Epithelial cell of proximal tubule (primary cell): ENCODE measurements at regions not wholly inside any gene's neighbourhood (a gene's known extent, or its start where the extent isn't known, plus 50 kb on each side); places are given as distances from the start of the nearest gene placed in this dataset.

Experiments used
- DNase-seq: peaks from one replicate; pipeline ENCODE4 v3.0.0-alpha.2; 2011; ENCODE audit warnings: low read depth
- H3K4me3 ChIP-seq: 2 replicates; pipeline ENCODE4 v1.5.1; 2011; ENCODE audit warnings: low read depth, mild to moderate bottlenecking, low read length
- CTCF ChIP-seq: conservative IDR thresholded peaks from 2 replicates; pipeline ENCODE4 v1.5.1; 2012; ENCODE audit warnings: low read depth, mild to moderate bottlenecking, low read length

DNA sequence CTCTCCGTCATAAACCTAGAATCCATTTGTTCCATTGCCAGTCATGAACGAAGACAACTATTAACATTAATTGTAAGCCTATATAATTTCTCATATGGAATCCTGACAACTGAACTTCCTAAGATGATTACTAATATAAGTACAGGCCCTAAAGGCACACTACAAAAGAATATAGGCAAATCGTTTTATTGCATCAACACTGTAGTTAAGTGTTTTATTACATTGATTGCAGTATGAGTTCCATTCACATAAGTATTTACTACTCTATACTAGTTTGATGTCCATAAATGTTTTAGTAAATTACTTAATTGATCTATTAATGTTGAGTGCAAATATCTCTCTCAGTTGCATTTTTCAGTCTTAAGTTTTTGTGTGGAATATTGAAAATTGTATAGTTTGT, 113.1 kb upstream of the SEMA3C start:
- TF ChIP-seq CTCF, result no peak
- no peak overlapping the region for H3K4me3 ChIP-seq
- no peak for DNase-seq

- no peak overlapping the region for H3K4me3 ChIP-seq
- DNase-seq, result no peak
- no peak for TF ChIP-seq CTCF
Observed at GRCh38 chr7:81031243-81031642, 112.4 kb upstream of the SEMA3C start.

- DNase-seq, result no peak
- no peak overlapping the region for H3K4me3 ChIP-seq
- TF ChIP-seq CTCF, result no peak
Observed at GRCh38 chr7:81030472-81030871, 111.6 kb upstream of the SEMA3C start.

- no peak for TF ChIP-seq CTCF
- H3K4me3 ChIP-seq, result no peak overlapping the region
- no peak for DNase-seq
Observed at GRCh38 chr7:81029511-81029910, 110.7 kb upstream of the SEMA3C start.

GRCh38 chr7:81025360-81025759, 106.5 kb upstream of the SEMA3C start:
- no peak for TF ChIP-seq CTCF
- no peak overlapping the region for H3K4me3 ChIP-seq
- no peak for DNase-seq

- DNase-seq, result no peak
Observed at GRCh38 chr7:81014908-81015307, 96.1 kb upstream of the SEMA3C start.

More at GRCh38 chr7:81014908-81015307, 96.1 kb upstream of the SEMA3C start:
- H3K4me3 ChIP-seq, result no peak overlapping the region
- no peak for TF ChIP-seq CTCF
